ENCODE measurements at regions not wholly inside any gene's neighbourhood (a gene's known extent, or its start where the extent isn't known, plus 50 kb on each side); places are given as distances from the start of the nearest gene placed in this dataset.

DNA sequence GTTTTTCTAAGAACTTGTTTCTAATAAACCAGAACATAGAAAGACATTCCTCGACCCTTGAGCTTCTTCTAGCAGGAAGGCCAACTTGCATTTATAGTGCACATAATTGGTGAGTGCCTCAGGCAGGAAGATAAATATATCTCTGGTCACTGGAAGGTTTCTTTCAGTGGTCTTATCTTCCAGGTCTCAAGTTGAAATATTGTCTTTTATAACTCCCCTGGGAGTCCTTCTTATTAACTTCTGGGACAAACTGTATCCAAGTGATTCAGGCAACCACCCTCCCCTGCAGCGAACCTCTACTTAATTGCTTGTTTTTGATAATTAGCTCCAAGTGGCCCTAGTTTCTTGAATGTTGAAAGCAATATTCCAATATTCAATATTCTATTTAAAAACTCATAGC is 346.8 kb upstream of the GOLIM4 start:
- Histone ChIP-seq H3K4me1 (ENCODE audit: control insufficient read depth in 5 of 5, insufficient read depth in 5 of 5, low read length in 5 of 5) (no peaks in the 10 kb centered on the region), H3K9ac (ENCODE audit: insufficient read depth in 1 of 2, low read length in 2 of 2) (no peak overlapping the region), H3K9me3 (ENCODE audit: control insufficient read depth in 4 of 4, insufficient read depth in 3 of 4, low read length in 3 of 4) (no peaks in the 10 kb centered on the region), H3K27me3 (ENCODE audit: control insufficient read depth in 3 of 3, insufficient read depth in 3 of 3, low read length in 2 of 3) (no peaks in the 10 kb centered on the region), H3K36me3 (ENCODE audit: control insufficient read depth in 4 of 4, insufficient read depth in 4 of 4, low read length in 4 of 4) (no peaks in the 10 kb centered on the region), H3K27ac (ENCODE audit: low read depth in 1 of 2, low read length in 1 of 2) (no peak overlapping the region), H3K4me3 (no peak overlapping the region)
- 71 to 80% methylated on average over 2 of the region's 2 CpGs for WGBS, 2 donors
- TF ChIP-seq, protein P1, sequence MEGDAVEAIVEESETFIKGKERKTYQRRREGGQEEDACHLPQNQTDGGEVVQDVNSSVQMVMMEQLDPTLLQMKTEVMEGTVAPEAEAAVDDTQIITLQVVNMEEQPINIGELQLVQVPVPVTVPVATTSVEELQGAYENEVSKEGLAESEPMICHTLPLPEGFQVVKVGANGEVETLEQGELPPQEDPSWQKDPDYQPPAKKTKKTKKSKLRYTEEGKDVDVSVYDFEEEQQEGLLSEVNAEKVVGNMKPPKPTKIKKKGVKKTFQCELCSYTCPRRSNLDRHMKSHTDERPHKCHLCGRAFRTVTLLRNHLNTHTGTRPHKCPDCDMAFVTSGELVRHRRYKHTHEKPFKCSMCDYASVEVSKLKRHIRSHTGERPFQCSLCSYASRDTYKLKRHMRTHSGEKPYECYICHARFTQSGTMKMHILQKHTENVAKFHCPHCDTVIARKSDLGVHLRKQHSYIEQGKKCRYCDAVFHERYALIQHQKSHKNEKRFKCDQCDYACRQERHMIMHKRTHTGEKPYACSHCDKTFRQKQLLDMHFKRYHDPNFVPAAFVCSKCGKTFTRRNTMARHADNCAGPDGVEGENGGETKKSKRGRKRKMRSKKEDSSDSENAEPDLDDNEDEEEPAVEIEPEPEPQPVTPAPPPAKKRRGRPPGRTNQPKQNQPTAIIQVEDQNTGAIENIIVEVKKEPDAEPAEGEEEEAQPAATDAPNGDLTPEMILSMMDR (IDR thresholded peaks at IDR 0.05; ENCODE audit: control extremely low read depth, extremely low read depth), result no peak
- ATAC-seq (ENCODE audit: insufficient read depth, low FRiP score) (no peak), DNase-seq (no peak)

DNA sequence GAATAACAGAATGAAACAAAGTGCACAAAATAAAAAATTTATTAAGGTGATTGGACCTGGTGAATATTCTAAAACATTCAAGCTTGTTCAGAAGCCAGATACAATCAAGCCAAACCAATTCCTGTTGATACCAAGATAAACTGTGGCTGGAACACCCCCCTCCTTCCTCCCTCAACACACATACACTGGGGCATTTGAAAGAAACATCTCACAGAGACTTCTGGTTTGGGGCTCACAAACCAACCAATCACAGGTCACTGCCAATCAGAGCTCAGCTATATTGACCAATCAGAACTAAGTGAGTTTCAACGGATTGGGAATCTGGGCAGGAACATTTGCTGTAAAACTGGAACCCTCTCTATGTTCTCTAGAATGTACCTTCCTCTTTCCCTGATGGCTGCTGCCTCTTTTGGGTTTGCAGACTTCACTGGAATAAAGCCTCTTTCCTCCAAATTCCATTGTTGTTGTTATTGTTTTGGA is 340.6 kb upstream of the GOLIM4 start:
- WGBS, 2 donors, result 65 to 80% methylated on average over 1 of the region's 1 CpG
- no peak for ATAC-seq (ENCODE audit: insufficient read depth, low FRiP score)
- Histone ChIP-seq H3K27ac (ENCODE audit: low read depth in 1 of 2, low read length in 1 of 2) (no peak overlapping the region), H3K9ac (ENCODE audit: insufficient read depth in 1 of 2, low read length in 2 of 2) (no peak overlapping the region), H3K36me3 (ENCODE audit: control insufficient read depth in 4 of 4, insufficient read depth in 4 of 4, low read length in 4 of 4) (no peaks in the 10 kb centered on the region), H3K9me3 (ENCODE audit: control insufficient read depth in 4 of 4, insufficient read depth in 3 of 4, low read length in 3 of 4) (no peaks in the 10 kb centered on the region), H3K4me3 (no peak overlapping the region), H3K27me3 (ENCODE audit: control insufficient read depth in 3 of 3, insufficient read depth in 3 of 3, low read length in 2 of 3) (no peaks in the 10 kb centered on the region), H3K4me1 (ENCODE audit: control insufficient read depth in 5 of 5, insufficient read depth in 5 of 5, low read length in 5 of 5) (no peaks in the 10 kb centered on the region)
- TF ChIP-seq, protein P1 (IDR thresholded peaks at IDR 0.05; ENCODE audit: control extremely low read depth, extremely low read depth), result no peak
- DNase-seq, result no peak

DNA sequence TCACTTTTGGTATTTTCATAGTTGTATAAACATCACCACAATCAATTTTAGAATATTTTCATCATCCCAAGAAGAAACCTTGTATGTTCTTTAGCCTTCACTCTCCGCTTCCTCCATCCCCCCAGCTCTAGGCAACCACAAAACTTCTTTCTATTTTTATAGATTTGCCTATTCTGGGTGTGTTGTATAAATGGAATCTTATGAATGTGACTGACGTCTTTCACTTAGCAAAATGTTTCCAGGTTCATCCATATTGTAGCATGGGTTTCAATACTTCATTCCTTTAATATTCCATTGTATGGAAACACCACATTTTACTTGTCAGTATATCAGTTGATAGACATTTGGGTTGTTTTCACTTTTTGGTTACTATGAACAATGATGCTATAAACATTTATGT is 335.8 kb upstream of the GOLIM4 start:
- ATAC-seq (ENCODE audit: insufficient read depth, low FRiP score), result no peak
- TF ChIP-seq, protein P1 (IDR thresholded peaks at IDR 0.05; ENCODE audit: control extremely low read depth, extremely low read depth), result no peak
- H3K9ac ChIP-seq (ENCODE audit: insufficient read depth in 1 of 2, low read length in 2 of 2), result no peak overlapping the region
- no peak for DNase-seq
- WGBS, 2 donors, result 67 to 72% methylated on average over 2 of the region's 2 CpGs
- no peaks in the 10 kb centered on the region for H3K27me3 ChIP-seq (ENCODE audit: control insufficient read depth in 3 of 3, insufficient read depth in 3 of 3, low read length in 2 of 3)
- no peak overlapping the region for H3K4me3 ChIP-seq
- H3K27ac ChIP-seq (ENCODE audit: low read depth in 1 of 2, low read length in 1 of 2), result no peak overlapping the region
- H3K9me3 ChIP-seq (ENCODE audit: control insufficient read depth in 4 of 4, insufficient read depth in 3 of 4, low read length in 3 of 4), result no peaks in the 10 kb centered on the region
- no peaks in the 10 kb centered on the region for H3K36me3 ChIP-seq (ENCODE audit: control insufficient read depth in 4 of 4, insufficient read depth in 4 of 4, low read length in 4 of 4)
- H3K4me1 ChIP-seq (ENCODE audit: control insufficient read depth in 5 of 5, insufficient read depth in 5 of 5, low read length in 5 of 5), result peaks cover 0 to 8% (median 0%) of the 10 kb centered on the region in 5 donors

DNA sequence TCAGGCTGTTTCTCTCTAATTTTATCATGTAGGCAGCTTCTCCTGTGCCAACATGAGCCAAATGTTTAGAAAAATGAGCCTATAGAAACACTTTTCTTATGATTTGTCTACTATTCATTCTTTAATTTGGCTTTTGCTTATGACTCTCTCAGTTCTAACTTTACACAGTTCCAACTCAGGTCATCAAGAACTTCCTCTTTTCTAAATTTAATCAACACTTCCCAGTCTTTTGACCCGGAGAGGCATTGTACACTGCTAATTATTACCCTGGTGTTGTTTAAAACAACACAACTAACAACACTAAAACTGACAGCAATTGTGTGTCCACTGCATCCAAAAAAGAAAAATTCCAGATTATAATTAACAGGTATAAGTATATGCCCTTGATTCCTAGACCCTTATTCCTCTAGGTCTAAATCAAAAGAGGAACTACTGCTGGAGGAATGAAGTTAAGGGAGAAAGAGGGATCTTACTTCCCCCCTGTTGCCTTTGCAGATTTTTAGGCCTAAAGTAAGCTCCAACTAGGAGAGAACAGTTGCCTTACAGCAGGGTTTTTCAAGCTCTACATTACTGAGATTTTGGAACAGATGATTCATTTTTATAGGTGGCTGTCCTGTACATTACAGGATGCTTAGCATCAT is 332.2 kb upstream of the GOLIM4 start:
- ATAC-seq (ENCODE audit: insufficient read depth, low FRiP score), result no peak
- WGBS, 2 donors, result 6 to 7% methylated on average over 1 of the region's 1 CpG

More for the DNA sequence above, 332.2 kb upstream of the GOLIM4 start:
- Histone ChIP-seq H3K9ac (ENCODE audit: insufficient read depth in 1 of 2, low read length in 2 of 2) (no peak overlapping the region), H3K4me3 (no peak overlapping the region), H3K4me1 (ENCODE audit: control insufficient read depth in 5 of 5, insufficient read depth in 5 of 5, low read length in 5 of 5) (peaks cover 0 to 21% (median 2%) of the 10 kb centered on the region in 5 donors), H3K9me3 (ENCODE audit: control insufficient read depth in 4 of 4, insufficient read depth in 3 of 4, low read length in 3 of 4) (no peaks in the 10 kb centered on the region), H3K36me3 (ENCODE audit: control insufficient read depth in 4 of 4, insufficient read depth in 4 of 4, low read length in 4 of 4) (no peaks in the 10 kb centered on the region), H3K27me3 (ENCODE audit: control insufficient read depth in 3 of 3, insufficient read depth in 3 of 3, low read length in 2 of 3) (no peaks in the 10 kb centered on the region), H3K27ac (ENCODE audit: low read depth in 1 of 2, low read length in 1 of 2) (no peak overlapping the region)
- no peak for DNase-seq
- TF ChIP-seq, protein P1 (IDR thresholded peaks at IDR 0.05; ENCODE audit: control extremely low read depth, extremely low read depth), result no peak
